ENCODE measurements at regions not wholly inside any gene's neighbourhood (a gene's known extent, or its start where the extent isn't known, plus 50 kb on each side); places are given as distances from the start of the nearest gene placed in this dataset.

GRCh38 chr10:111724121-111724520 lies 459.4 kb downstream of the GPAM start:
- Histone ChIP-seq H3K4me2 (ENCODE audit: low read depth, low read length, poor library complexity, severe bottlenecking) (no peak overlapping the region), H2AFZ (ENCODE audit: low read length) (no peak overlapping the region), H3K9me3 (ENCODE audit: insufficient read depth, low read depth, low read length) (no peaks in the 10 kb centered on the region), H4K20me1 (ENCODE audit: insufficient read depth, low read length, poor library complexity, severe bottlenecking) (no peaks in the 10 kb centered on the region), H3K9ac (ENCODE audit: low read depth, low read length, poor library complexity, severe bottlenecking) (no peak overlapping the region), H3K4me3 (ENCODE audit: low read length, poor library complexity, severe bottlenecking) (no peak overlapping the region), H3K27me3 (ENCODE audit: insufficient read depth, low read length, poor library complexity, severe bottlenecking) (no peaks in the 10 kb centered on the region), H3K9me2 (replicated peaks; ENCODE audit: low read depth, low read length) (no peaks in the 10 kb centered on the region), H3F3A (ENCODE audit: low read depth) (no peaks in the 10 kb centered on the region), H3K4me1 (ENCODE audit: insufficient read depth, low read length, poor library complexity, severe bottlenecking) (no peaks in the 10 kb centered on the region), H3K79me2 (ENCODE audit: insufficient read depth, low read length) (no peaks in the 10 kb centered on the region), H3K36me3 (ENCODE audit: insufficient read depth, low read length) (no peaks in the 10 kb centered on the region)
- TF ChIP-seq CTCF (conservative IDR thresholded peaks at IDR 0.05; ENCODE audit: low read length): no peak
- TF ChIP-seq EZH2phosphoT487 (IDR thresholded peaks at IDR 0.05; ENCODE audit: borderline replicate concordance): no peak

- no peaks in the 10 kb centered on the region for H3K79me2 ChIP-seq (ENCODE audit: insufficient read depth, low read length)
- H3K9me3 ChIP-seq (ENCODE audit: insufficient read depth, low read depth, low read length): no peaks in the 10 kb centered on the region
- no peaks in the 10 kb centered on the region for H3K36me3 ChIP-seq (ENCODE audit: insufficient read depth, low read length)
- no peak overlapping the region for H3K4me3 ChIP-seq (ENCODE audit: low read length, poor library complexity, severe bottlenecking)
- no peak overlapping the region for H2AFZ ChIP-seq (ENCODE audit: low read length)
- H4K20me1 ChIP-seq (ENCODE audit: insufficient read depth, low read length, poor library complexity, severe bottlenecking): no peaks in the 10 kb centered on the region
- H3F3A ChIP-seq (ENCODE audit: low read depth): no peaks in the 10 kb centered on the region
- H3K27me3 ChIP-seq (ENCODE audit: insufficient read depth, low read length, poor library complexity, severe bottlenecking): no peaks in the 10 kb centered on the region
- H3K9me2 ChIP-seq (replicated peaks; ENCODE audit: low read depth, low read length): no peaks in the 10 kb centered on the region
- H3K4me1 ChIP-seq (ENCODE audit: insufficient read depth, low read length, poor library complexity, severe bottlenecking): no peaks in the 10 kb centered on the region
- no peak for TF ChIP-seq EZH2phosphoT487 (IDR thresholded peaks at IDR 0.05; ENCODE audit: borderline replicate concordance)
- no peak for TF ChIP-seq CTCF (conservative IDR thresholded peaks at IDR 0.05; ENCODE audit: low read length)
- H3K4me2 ChIP-seq (ENCODE audit: low read depth, low read length, poor library complexity, severe bottlenecking): no peak overlapping the region
- H3K9ac ChIP-seq (ENCODE audit: low read depth, low read length, poor library complexity, severe bottlenecking): no peak overlapping the region
These were observed 458.5 kb downstream of the GPAM start for GRCh38 chr10:111725050-111725449.

GRCh38 chr10:111732166-111732785 lies 451.3 kb downstream of the GPAM start:
- H3K4me2 ChIP-seq (ENCODE audit: low read depth, low read length, poor library complexity, severe bottlenecking): no peak overlapping the region
- H3K9ac ChIP-seq (ENCODE audit: low read depth, low read length, poor library complexity, severe bottlenecking): no peak overlapping the region
- no peaks in the 10 kb centered on the region for H3K9me2 ChIP-seq (replicated peaks; ENCODE audit: low read depth, low read length)
- no peak overlapping the region for H3K4me3 ChIP-seq (ENCODE audit: low read length, poor library complexity, severe bottlenecking)
- TF ChIP-seq CTCF (conservative IDR thresholded peaks at IDR 0.05; ENCODE audit: low read length) (no peak), EZH2phosphoT487 (IDR thresholded peaks at IDR 0.05; ENCODE audit: borderline replicate concordance) (no peak)
- no peak overlapping the region for H2AFZ ChIP-seq (ENCODE audit: low read length)
- no peaks in the 10 kb centered on the region for H4K20me1 ChIP-seq (ENCODE audit: insufficient read depth, low read length, poor library complexity, severe bottlenecking)
- no peaks in the 10 kb centered on the region for H3F3A ChIP-seq (ENCODE audit: low read depth)
- no peaks in the 10 kb centered on the region for H3K36me3 ChIP-seq (ENCODE audit: insufficient read depth, low read length)
- no peaks in the 10 kb centered on the region for H3K27me3 ChIP-seq (ENCODE audit: insufficient read depth, low read length, poor library complexity, severe bottlenecking)
- no peaks in the 10 kb centered on the region for H3K9me3 ChIP-seq (ENCODE audit: insufficient read depth, low read depth, low read length)
- no peaks in the 10 kb centered on the region for H3K4me1 ChIP-seq (ENCODE audit: insufficient read depth, low read length, poor library complexity, severe bottlenecking)
- no peaks in the 10 kb centered on the region for H3K79me2 ChIP-seq (ENCODE audit: insufficient read depth, low read length)

Data from Loucy (cell line).